ENCODE measurements at regions not wholly inside any gene's neighbourhood (a gene's known extent, or its start where the extent isn't known, plus 50 kb on each side); places are given as distances from the start of the nearest gene placed in this dataset.

- peak; percentile 37 to 80 for DNase-seq (ENCODE audit: low read depth in 2 of 2)
- no peak overlapping the region for H3K4me3 ChIP-seq (replicated peaks in 1 of 2; ENCODE audit: low read depth in 2 of 2, low read length in 2 of 2)
- TF ChIP-seq, protein P1, sequence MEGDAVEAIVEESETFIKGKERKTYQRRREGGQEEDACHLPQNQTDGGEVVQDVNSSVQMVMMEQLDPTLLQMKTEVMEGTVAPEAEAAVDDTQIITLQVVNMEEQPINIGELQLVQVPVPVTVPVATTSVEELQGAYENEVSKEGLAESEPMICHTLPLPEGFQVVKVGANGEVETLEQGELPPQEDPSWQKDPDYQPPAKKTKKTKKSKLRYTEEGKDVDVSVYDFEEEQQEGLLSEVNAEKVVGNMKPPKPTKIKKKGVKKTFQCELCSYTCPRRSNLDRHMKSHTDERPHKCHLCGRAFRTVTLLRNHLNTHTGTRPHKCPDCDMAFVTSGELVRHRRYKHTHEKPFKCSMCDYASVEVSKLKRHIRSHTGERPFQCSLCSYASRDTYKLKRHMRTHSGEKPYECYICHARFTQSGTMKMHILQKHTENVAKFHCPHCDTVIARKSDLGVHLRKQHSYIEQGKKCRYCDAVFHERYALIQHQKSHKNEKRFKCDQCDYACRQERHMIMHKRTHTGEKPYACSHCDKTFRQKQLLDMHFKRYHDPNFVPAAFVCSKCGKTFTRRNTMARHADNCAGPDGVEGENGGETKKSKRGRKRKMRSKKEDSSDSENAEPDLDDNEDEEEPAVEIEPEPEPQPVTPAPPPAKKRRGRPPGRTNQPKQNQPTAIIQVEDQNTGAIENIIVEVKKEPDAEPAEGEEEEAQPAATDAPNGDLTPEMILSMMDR (IDR thresholded peaks at IDR 0.05; ENCODE audit: low read depth, low read length): no peak
Measured at GRCh38 chr2:180519276-180519675, 461.1 kb upstream of the UBE2E3 start.

DNA sequence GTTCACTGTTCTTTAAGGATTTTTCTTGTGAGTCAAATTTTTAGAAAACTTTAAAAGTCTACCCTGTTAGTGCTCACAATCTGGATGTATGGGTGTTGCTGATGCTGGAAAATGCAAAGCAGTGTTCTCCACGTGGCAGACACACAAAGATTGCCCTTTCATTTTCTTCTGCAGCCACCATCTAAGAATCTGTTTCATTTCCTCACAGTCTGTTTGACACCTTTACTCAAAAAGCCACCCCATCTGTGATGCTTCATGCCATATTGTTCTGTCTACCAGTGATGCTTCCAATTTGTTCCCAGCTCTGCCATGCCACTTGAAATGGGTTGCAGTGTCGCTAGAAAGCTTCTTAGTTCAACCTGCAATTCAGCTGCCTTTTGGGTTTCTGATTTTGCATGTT, 464.2 kb upstream of the UBE2E3 start:
- TF ChIP-seq, protein P1 (IDR thresholded peaks at IDR 0.05; ENCODE audit: low read depth, low read length): no peak
- H3K4me3 ChIP-seq (replicated peaks in 1 of 2; ENCODE audit: low read depth in 2 of 2, low read length in 2 of 2): no peak overlapping the region
- no peak for DNase-seq (ENCODE audit: low read depth in 2 of 2)

- no peak for DNase-seq (ENCODE audit: low read depth in 2 of 2)
- TF ChIP-seq, protein P1 (IDR thresholded peaks at IDR 0.05; ENCODE audit: low read depth, low read length): no peak
- H3K4me3 ChIP-seq (replicated peaks in 1 of 2; ENCODE audit: low read depth in 2 of 2, low read length in 2 of 2): no peak overlapping the region
Measured at GRCh38 chr2:180513389-180513788, 467.0 kb upstream of the UBE2E3 start.

GRCh38 chr2:180508458-180508857, 471.9 kb upstream of the UBE2E3 start:
- DNase-seq (ENCODE audit: low read depth in 2 of 2): no peak
- TF ChIP-seq, protein P1 (IDR thresholded peaks at IDR 0.05; ENCODE audit: low read depth, low read length): no peak

DNA sequence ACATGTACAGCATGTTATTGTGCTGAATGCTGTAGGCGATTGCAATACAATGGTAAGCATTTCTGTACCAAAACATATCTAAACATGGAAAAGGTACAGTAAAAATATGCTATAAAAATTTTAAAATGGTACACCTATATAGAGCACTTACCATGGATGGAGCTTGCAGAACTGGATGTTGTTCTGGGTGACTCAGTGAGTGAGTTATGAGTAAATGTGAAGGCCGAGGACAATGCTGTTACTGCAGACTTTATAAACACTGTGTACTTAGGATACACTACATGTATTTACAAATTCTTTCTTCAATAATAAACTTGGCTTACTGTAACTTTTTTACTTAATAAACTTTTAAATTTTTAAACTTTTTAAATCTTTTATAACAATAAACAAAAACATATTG, 473.4 kb upstream of the UBE2E3 start:
- peak in 1 of 2 donors; percentile 61 for DNase-seq (ENCODE audit: low read depth in 2 of 2)
- TF ChIP-seq, protein P1 (IDR thresholded peaks at IDR 0.05; ENCODE audit: low read depth, low read length): no peak
- no peak overlapping the region for H3K4me3 ChIP-seq (replicated peaks in 1 of 2; ENCODE audit: low read depth in 2 of 2, low read length in 2 of 2)

More at GRCh38 chr2:180508458-180508857, 471.9 kb upstream of the UBE2E3 start:
- H3K4me3 ChIP-seq (replicated peaks in 1 of 2; ENCODE audit: low read depth in 2 of 2, low read length in 2 of 2): no peak overlapping the region

GRCh38 chr2:180505203-180505602, 475.2 kb upstream of the UBE2E3 start:
- peak in 1 of 2 donors; percentile 28 for DNase-seq (ENCODE audit: low read depth in 2 of 2)
- H3K4me3 ChIP-seq (replicated peaks in 1 of 2; ENCODE audit: low read depth in 2 of 2, low read length in 2 of 2): no peak overlapping the region
- TF ChIP-seq, protein P1 (IDR thresholded peaks at IDR 0.05; ENCODE audit: low read depth, low read length): no peak

- TF ChIP-seq, protein P1 (IDR thresholded peaks at IDR 0.05; ENCODE audit: low read depth, low read length): no peak
- H3K4me3 ChIP-seq (replicated peaks in 1 of 2; ENCODE audit: low read depth in 2 of 2, low read length in 2 of 2): no peak overlapping the region
- DNase-seq (ENCODE audit: low read depth in 2 of 2): no peak
Measured at GRCh38 chr2:180497621-180498152, 482.7 kb upstream of the UBE2E3 start.

Data from cardiac fibroblast (primary cell).